ENCODE measurements at regions not wholly inside any gene's neighbourhood (a gene's known extent, or its start where the extent isn't known, plus 50 kb on each side); places are given as distances from the start of the nearest gene placed in this dataset.

GRCh38 chr1:209328196-209328595, 255.3 kb upstream of the CAMK1G start:
- no peak for ATAC-seq
- DNase-seq = no peak

- peak; percentile 6 for DNase-seq
- no peak for ATAC-seq
Measured at GRCh38 chr1:209335178-209335577, 248.3 kb upstream of the CAMK1G start.

DNA sequence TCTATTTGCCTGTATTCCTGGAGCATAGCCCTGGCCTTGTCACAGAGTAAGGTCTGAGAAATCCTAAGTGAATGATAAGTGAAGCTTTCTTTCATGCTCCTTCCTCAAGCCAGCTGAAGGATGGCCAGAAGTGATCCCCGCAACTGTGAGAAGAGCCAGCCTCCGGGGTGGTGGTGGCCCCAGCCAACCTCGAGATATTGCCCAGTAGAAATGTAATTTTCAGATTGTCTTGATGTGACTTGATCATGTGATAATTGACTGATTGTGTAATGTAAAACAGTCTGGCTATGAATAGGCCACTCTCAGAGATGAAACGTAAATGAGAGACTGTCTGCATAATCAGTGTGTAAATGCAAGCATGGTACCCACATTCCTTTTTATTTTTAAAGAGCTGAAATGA, 242.4 kb upstream of the CAMK1G start:
- ATAC-seq (no peak), DNase-seq (no peak)

DNA sequence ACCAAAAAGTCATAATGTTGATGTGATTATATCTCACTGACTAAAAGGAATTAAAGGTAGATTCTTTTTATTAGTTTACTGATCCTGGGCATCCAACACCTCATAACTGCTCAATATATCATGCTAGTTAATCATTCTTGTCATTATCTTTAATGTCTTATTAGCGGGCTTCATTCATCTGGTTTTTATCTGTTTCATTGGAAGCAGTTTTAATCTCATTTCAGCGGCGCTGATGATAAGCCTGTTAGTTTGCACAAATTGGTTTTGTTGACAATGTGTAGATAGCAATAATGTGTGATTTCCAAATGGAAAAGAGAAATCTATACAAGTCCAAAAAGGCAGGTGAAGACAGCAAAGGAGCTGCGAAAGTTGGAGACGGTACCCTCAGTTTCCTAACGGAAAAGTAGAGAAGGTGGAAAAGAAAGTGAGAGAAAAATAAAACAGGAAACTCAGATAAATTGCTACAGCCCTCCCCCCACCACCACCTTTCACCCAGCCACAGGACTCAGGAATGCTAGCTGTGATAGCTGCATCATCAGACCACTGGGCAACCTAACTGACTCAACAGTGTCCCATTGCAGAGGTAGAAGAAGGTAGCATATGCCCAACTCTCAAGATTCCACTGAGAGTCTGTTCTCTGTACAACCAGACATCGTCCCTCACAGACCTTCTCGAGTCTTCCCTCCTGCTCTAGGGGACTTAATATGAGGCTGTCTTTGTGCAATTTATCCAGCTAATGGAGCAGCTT, 241.7 kb upstream of the CAMK1G start:
- DNase-seq = no peak
- ATAC-seq = no peak

GRCh38 chr1:209342441-209343175, 240.9 kb upstream of the CAMK1G start:
- ATAC-seq = no peak

DNA sequence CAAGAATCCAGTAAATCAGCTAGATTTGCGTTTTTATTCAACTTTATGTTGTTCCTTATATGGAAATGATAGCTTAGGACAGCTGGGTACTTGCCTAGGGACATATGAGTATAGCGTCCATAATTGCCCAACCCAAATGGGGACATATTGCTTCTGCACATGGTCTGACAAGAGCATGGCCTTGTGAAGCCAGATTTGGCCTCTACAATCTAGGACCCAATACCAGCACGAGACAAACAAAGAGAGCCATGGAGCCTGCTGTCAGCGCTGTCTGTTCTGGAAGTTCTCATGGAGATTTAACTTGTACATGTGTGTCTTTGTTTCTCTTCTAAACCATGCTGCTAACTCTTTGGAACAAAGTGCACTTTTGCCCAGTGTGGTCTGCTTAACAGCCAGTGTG, 240.0 kb upstream of the CAMK1G start:
- DNase-seq (no peak), ATAC-seq (no peak)

More at GRCh38 chr1:209342441-209343175, 240.9 kb upstream of the CAMK1G start:
- no peak for DNase-seq

- no peak for ATAC-seq
- DNase-seq = no peak
Measured at GRCh38 chr1:209344156-209344555, 239.4 kb upstream of the CAMK1G start.

DNA sequence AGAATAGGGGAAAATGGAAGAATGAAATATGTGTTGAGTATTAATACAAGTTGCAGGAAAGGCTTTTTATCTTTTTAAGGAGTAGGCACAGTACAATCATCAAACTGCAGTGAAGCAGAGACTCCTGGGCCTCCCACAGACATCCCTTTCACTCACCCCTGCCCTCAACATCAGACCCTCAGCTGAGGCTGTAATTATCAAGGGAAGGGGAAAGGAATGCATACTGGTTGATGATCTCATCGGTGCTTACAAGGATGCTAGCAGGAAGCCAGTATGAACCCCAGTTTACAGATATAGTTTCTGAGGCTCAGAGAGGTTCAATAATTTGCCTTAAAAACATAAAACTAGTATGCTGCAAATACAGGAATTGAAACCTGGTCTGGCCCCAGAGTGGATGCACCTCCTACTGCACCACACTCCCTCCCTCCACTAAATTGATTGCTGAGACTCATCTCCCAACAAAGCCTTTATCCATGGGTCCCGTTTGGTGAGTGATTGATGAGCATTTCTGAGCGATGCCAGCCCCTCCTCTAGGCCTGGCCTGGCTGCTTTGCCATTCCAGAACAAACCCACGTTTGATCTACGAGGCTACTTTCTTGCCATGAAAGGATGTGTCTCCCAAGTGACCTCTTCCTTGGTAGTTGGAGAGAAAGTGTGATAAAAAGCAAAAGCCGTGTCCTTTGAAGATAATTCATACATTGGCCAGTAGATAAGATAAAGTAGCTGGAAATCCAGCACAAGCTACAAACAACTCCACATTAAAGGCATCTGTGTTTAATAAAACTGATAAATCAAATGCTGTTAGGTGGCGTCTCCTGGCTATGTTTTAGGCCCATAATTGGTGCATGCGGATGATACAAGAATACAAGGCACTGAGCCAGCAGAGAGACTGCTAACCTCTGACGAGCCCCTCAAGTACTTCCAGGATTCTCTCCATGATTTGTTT, 233.9 kb upstream of the CAMK1G start:
- DNase-seq = no peak
- ATAC-seq = no peak

DNA sequence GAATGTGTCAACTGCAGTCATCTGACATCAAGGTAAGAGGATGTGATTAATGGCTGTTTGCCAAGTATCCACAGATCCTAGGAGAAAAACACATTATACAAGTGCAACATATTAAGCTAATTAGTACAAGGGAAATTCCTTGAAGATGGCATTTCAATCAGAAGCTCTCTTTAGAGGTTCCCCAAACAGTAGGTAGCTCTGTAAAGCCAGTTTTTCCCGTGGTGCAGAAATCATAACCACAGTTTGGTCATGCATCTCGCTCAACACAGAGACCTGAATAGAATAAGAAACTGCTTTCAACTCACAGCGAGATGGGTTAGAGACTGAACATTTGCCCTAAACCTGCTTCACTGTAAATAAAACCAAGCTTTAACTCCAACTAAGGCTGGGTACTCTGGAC, 230.5 kb upstream of the CAMK1G start:
- ATAC-seq (no peak), DNase-seq (no peak)

DNA sequence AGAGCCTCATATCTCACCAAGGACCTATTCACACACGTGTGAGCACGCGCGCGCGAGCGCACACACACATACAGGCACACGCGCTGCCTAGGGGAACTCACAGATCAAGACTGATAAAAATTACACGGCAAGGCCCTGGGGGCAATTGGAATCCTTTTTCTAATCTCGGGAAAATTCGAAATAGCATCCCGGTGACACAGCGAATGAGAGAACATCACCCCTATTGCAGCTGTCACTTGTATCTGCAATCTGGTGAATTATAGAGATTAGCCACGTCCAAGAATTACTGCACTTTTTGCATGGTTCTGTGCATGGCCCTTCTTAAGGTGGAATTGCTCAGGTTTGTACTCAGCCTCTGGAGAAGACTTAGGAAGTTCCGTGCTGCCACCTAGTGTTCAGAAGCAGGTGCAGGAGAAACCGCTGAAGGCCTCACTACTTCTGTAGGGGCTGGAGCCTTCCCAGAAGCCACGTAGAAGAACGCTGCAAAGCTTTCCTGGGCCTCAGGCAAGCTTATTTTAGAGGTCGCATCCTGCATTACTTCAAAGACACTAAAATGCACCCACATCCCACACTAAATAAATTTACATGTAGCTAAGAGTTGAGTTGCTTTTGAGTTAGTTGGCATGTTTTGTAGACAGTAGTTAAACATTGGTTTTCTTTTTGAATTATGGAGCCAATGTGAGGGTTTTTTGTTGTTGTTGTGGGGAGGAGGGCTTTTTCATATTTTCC, 229.2 kb upstream of the CAMK1G start:
- ATAC-seq = no peak
- peak; percentile 58 for DNase-seq

DNA sequence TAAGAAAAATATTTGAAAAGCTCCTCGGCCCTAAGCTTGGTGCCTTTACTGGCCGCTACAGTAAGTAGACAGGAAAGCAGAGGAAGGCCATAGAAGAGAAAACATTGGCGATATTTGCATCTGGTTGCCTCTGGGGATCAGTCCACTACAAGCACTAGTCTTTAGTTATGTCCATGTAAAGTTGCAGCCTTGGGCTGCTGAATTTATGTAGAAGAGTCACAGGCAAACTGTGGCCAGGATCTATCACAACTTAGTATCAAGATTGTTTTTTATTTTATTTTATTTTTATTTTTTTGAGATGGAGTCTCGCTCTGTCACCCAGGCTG, 228.7 kb upstream of the CAMK1G start:
- no peak for ATAC-seq
- DNase-seq = no peak

DNA sequence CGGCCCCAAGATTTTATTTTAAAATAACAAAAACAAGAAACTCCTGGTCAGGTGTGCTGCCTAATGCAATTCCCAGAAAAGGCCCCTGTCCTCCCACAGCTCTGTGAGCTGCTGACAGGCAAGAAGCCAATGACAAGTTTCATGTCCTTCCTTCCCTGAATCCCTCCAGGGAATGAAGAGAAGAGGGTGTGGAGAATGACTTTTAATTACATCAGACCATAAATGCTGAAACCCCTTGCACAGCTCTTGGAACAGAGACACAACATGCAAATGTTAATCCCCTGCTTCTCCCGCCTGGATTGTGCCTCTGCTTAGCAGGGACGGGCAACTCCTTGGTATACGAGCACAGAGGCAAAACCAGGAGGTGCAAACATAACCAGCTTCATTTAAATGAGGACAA, 228.1 kb upstream of the CAMK1G start:
- DNase-seq = no peak
- no peak for ATAC-seq

DNA sequence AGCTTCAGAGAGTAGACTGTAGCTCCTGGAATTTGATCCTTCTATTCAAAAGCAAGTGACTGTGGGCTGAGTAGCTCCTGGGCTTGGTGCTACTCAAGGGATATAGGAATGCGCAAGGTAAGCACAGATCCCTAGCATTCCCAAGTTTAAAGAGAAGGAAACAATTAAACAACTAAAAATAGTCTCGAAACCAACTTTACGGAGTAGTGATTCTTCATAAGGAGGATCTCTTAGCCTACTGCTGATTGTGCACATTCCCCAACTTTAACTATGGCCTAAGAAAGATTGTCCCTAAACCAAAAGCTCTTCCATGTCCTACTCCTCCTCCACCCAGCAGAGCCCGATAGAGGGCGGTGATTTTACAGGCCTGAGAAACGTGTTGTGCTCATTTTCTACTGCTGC, 226.5 kb upstream of the CAMK1G start:
- no peak for DNase-seq
- no peak for ATAC-seq

- ATAC-seq (no peak), DNase-seq (no peak)
Measured at GRCh38 chr1:209363112-209363511, 220.4 kb upstream of the CAMK1G start.

DNA sequence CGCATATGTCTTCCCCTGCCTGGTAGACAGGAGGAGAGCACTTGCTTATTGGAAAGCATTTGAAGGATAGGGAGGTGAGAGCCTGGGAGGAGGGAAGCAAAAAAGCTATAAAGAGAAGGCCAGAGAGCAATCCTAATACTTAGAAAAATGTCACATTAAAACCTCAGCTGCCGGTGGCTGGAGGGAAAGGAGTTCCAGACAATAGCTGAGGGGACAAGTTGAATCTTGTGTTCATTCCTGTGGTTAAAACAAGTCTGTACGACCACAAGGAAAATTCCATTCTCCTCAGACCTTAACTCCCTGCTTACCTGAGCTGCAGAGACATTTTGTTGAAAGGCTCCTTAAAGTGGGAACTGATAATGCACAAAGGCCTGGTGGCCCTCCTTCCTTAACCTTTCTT, 218.8 kb upstream of the CAMK1G start:
- no peak for DNase-seq
- no peak for ATAC-seq

DNA sequence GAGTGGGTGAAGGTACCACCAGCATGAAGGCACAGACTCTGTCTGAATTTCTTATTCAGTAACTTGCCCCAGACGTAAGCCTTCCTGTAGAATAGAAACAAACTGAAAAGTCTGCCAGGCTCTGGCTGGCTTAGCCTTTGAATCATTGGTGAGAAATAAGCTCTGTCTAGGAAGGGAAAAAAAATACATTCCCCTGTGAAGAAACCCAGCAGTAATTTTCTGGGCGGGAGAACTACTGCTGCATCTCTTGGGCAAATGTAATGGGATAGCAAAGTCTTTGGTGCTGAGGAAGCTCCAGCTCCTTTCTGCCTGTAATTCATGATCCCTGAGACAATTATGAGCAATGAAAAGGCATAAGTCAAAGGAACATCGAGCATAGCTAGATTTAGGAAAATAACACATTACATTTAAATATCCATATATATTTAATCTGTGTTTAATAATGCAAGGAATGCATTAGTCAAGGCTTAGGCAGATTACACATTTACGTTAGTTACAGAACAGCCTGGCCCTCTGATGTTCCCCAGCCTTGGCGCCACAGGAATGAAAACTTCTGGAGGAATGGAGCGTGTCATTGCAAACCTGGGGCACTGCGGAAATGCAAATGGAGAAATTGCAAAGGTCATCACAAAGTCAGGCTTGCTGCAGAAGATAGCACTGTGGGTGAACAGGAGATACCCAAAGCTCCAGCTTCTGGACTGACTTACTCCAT, 216.3 kb upstream of the CAMK1G start:
- no peak for DNase-seq
- no peak for ATAC-seq

DNA sequence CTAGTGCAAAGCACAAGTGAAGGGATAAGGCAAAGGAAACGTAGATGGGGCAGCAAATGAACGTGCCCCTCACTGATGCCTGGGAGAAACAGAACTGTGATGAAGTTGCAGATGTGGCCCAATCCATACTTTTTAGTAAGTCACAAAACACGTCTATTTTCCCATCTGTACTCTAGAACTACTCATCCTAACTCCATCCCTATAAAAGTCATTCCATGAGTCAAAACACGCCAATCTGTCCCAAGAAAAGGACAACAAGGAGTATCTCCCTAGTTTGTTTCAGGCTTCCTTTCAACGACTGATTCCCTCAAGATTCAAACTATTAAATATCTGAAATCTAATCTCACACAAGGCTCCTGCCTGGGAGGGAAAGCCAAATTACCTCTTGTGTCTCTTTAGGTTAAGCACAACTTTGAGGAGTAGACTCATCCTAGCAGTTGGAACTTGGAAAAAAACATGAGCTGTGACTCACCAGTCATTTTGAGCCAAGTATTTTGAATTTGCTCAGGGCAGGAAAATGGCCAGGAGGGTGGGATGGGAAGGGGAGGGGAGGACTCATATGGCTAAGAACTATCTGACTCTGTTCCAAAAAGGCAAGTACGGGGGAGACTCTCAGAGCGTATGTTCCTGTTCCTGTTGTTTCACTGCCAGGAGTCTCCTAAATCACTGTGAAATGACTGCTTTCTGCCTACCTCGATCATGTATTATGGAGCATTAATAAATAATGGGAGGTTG, 214.5 kb upstream of the CAMK1G start:
- no peak for ATAC-seq
- DNase-seq = no peak

DNA sequence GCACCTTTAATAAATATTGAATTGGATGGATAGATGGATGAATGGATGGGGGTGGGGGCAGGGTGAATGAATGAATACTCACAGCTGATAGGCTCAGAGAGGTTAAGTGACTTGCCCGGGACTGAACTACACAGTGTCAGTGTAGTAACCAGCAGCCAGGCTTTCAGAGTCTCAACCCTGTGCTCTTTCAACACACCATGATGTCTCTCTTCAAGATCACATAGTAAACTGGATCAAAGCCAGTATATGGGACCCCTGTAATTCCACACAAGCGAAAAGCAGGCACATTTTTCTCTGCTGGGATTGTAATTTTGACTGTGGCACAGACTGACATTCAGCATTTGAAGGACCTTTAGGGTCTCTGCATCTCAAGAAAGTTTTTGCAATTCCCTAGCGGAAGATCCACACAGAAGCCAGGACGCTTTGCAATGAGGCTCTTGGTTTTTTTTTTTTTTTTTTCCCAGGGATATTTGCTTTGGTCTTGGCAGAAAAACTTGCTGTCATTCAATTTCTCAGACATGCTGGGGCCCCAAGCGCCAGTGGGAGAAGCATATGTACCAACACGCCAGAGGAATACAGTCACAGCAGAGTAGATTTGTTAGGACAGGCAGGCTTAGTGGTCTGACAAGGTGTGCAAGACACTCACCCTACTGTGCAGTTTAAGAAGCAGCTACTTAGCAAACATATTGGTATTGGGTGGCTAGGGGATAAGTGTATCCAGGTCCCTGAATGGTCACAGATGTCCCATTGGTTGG, 213.1 kb upstream of the CAMK1G start:
- DNase-seq = no peak
- no peak for ATAC-seq

DNA sequence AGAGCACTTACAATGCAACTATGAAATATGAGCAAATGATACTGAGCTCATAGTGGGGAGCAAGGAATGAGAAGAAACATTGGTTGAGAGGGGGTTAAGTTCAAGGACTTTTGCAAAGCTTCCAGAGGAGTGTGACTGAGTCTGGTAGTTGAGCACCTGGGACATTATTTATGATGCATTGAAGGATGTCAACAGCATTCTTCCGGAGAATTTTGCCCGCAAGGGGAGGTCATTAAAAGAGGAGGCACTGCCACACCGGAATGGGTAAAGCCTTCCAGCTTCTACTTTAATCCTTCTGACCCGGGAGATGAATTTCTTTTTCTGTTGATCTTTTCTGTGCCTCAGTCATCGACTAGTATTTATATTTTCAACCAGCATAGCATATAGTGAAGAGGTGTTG, 208.4 kb upstream of the CAMK1G start:
- ATAC-seq = no peak
- no peak for DNase-seq
